Spinal cord (tissue), 9 donors: ENCODE measurements at regions not wholly inside any gene's neighbourhood (a gene's known extent, or its start where the extent isn't known, plus 50 kb on each side); places are given as distances from the start of the nearest gene placed in this dataset.

Experiments
- DNase-seq, 6 donors: peaks; one replicate each; pipeline versions ENCODE4 v3.0.0 to v3.0.0-alpha.2; 2013 to 2015; ENCODE audit warnings: low spot score in 6 of 6, low read depth in 4 of 6
- H3K27ac ChIP-seq: one replicate; pipeline ENCODE4 v1.5.1; 2013; ENCODE audit warnings: low read depth, low read length, control low read depth
- H3K27me3 ChIP-seq: one replicate; pipeline ENCODE4 v1.6.1; 2013; ENCODE audit warnings: low read length; ENCODE audit not compliant: control insufficient read depth, insufficient read depth
- H3K36me3 ChIP-seq: one replicate; pipeline ENCODE4 v1.6.1; 2013; ENCODE audit warnings: low read length; ENCODE audit not compliant: control insufficient read depth, insufficient read depth
- H3K4me1 ChIP-seq: one replicate; pipeline ENCODE4 v1.6.1; 2013; ENCODE audit warnings: low read length; ENCODE audit not compliant: control insufficient read depth, insufficient read depth
- H3K4me3 ChIP-seq: one replicate; pipeline ENCODE4 v1.5.1; 2013; ENCODE audit warnings: low read depth, low read length, control low read depth
- H3K9me3 ChIP-seq: one replicate; pipeline ENCODE4 v1.6.1; 2013; ENCODE audit warnings: low read length; ENCODE audit not compliant: control insufficient read depth, insufficient read depth
- WGBS: methylation state at CpG from one replicate; pipeline ENCODE4 v1.1.5; 2013; ENCODE audit warnings: missing lambda C conversion rate; ENCODE audit not compliant: insufficient coverage; 5-methylcytosine and 5-hydroxymethylcytosine counted together
- donor health status: healthy.

DNA sequence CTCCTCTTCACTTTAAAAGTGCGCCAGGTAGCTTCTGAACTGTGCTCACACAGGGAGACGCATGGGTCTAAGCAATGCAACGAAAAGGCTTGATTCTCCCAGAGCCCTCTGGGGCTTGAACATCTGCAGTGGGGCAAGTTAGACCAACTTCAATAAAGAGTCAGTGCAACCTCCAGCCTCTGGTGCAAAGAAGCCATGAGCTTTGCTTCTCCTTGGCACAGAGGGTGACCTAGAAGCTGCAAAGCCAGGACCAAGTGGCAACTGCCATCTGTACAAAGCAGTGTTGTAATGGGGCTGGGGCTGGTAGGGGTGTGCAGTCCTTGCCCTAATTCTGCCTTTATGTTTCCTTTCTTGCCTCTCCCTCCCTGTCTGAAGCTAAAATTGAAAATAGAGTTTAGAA is 219.0 kb upstream of the CD96 start:
- Histone ChIP-seq H3K27me3 (no peaks in the 10 kb centered on the region), H3K4me3 (no peak overlapping the region), H3K4me1 (no peaks in the 10 kb centered on the region), H3K27ac (no peak overlapping the region), H3K36me3 (no peaks in the 10 kb centered on the region), H3K9me3 (no peaks in the 10 kb centered on the region)
- 81% methylated on average over 3 of the region's 3 CpGs for WGBS
- DNase-seq = no peak

DNA sequence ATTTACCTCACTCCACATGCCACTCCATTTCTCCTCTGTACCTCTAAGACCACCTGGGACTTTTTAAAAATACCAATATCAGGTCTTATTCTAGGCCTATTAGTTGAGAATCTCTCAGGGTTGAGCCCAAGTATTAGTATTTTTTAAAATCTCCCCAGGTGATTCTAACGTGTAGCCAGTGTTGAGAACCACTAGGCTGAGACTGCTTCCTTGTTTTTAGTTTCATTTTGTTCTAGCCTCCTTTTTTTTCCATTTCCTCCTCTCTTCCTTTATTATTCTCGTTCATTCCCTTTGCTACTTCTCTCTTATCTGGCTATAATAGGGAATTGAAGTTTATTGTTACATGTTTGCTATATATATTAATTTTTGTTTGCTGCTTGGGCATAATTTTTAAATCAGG is 217.8 kb upstream of the CD96 start:
- Histone ChIP-seq H3K9me3 (no peaks in the 10 kb centered on the region), H3K4me1 (no peaks in the 10 kb centered on the region), H3K36me3 (no peaks in the 10 kb centered on the region), H3K4me3 (no peak overlapping the region), H3K27me3 (no peaks in the 10 kb centered on the region), H3K27ac (no peak overlapping the region)
- WGBS = no CpG with 5 or more reads among the region's 2 CpGs
- DNase-seq = no peak

DNA sequence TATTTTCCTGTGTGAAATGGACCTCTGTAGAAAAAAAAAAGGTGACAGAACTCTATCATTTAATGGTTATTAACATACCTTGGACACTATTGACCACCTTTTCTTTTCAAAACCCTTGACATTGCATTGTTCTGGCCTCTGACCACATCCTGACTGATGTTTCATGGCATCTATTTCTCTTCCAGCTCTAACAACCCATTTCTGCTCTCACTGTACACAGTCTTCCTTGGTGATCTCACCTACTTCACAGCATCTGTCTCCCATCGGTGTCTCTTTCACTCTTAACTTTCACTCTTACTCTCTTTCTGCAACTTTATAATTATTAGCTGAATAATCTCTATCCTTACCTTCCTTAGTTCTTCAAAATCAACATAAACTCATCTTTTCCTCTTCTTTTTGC is 217.4 kb upstream of the CD96 start:
- H3K4me1 ChIP-seq = no peaks in the 10 kb centered on the region
- 100% methylated on average over 1 of the region's 1 CpG for WGBS
- no peak overlapping the region for H3K27ac ChIP-seq
- no peaks in the 10 kb centered on the region for H3K36me3 ChIP-seq
- H3K9me3 ChIP-seq = no peaks in the 10 kb centered on the region
- H3K4me3 ChIP-seq = no peak overlapping the region
- DNase-seq = no peak
- H3K27me3 ChIP-seq = no peaks in the 10 kb centered on the region

DNA sequence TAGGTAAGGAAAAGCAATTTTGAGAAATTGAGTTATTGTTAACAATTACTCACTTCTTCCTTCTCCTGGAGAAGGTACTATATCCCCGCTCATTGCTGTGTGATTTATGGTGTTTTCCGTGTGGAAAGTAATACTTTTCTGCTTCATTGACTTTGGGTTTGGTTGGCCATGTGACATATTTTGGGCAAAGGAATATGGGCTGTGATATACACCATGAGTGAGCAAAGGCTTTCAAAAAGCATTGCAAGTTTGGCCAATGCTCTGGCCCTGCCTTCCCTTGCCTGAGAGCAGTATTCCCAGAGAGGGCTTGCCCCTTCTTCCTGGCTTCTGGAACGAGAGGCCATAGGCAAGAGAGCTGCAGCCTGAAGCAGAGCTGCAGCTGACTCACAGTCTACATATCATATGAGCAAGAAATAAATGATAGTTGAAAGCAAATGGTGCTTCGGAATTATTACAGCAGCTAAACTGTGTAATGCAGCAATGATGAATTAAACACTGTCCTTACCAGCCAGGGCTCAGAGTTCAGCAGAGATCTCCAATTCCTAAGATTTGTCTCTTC is 216.8 kb upstream of the CD96 start:
- Histone ChIP-seq H3K27me3 (no peaks in the 10 kb centered on the region), H3K9me3 (no peaks in the 10 kb centered on the region), H3K27ac (no peak overlapping the region), H3K36me3 (no peaks in the 10 kb centered on the region), H3K4me1 (no peaks in the 10 kb centered on the region), H3K4me3 (no peak overlapping the region)
- 60% methylated on average over 2 of the region's 4 CpGs for WGBS
- DNase-seq = peak in 1 of 6 donors; percentile 7

DNA sequence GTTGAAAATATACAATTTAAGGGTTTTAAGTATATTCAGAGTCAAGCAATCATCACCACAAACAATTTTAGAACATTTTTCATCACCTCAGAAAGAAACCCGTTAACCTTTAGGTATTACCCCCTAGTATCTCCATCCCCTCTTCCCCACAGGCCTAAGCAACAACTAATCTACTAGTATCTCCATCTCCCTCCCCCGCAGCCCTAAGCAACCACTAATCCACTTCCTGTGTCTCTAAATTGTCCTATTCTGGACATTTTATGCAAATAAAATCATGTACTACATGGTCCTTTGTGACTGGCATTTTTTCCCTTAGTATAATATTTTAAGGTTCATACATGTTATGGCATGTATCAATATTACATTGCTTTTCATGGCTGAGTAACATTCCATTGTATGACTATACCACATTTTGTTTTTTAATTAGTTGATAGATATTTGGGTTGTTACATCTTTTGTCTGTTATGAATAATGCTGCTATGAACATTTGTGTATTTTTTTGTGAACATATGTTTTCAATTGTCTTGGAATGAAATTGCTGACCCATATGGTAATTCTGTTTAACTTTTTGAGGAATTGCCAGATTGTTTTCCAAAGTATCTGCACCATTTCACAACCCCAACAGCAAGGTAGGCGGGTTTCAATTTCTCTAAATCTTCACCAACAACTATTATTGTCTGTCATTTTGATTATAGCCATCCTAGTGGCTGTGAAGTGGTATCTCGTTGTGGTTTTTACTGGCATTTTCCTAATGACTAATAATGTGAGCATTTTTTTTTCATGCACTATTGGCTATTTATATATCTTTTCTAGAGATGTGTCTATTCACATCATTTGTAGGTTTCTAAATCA is 215.6 kb upstream of the CD96 start:
- no peaks in the 10 kb centered on the region for H3K36me3 ChIP-seq
- no peak for DNase-seq
- no peak overlapping the region for H3K27ac ChIP-seq
- no peak overlapping the region for H3K4me3 ChIP-seq
- 83% methylated on average over 1 of the region's 4 CpGs for WGBS
- H3K4me1 ChIP-seq = no peaks in the 10 kb centered on the region
- H3K27me3 ChIP-seq = no peaks in the 10 kb centered on the region
- H3K9me3 ChIP-seq = no peaks in the 10 kb centered on the region

DNA sequence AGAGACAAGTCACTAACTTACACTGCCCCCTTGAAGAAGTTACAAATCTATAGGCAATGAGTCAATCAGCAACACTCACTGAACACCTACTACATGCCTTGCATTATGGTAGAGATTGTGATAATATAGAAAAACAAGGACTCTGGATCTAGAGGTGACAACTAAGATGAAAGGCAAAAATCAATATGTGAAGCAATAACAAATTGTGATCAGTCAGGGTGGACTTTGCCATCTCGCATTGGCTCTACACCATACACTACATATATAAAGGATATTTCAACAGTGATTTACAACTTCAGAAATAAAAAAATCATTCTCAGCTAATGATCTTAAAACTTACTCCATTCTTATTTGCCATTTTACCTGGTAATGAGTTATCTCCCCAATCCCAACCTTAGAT is 210.7 kb upstream of the CD96 start:
- no peaks in the 10 kb centered on the region for H3K9me3 ChIP-seq
- WGBS = 100% methylated on average over 1 of the region's 1 CpG
- no peaks in the 10 kb centered on the region for H3K4me1 ChIP-seq
- DNase-seq = no peak
- H3K27me3 ChIP-seq = no peaks in the 10 kb centered on the region
- H3K36me3 ChIP-seq = no peaks in the 10 kb centered on the region
- no peak overlapping the region for H3K27ac ChIP-seq
- no peak overlapping the region for H3K4me3 ChIP-seq

DNA sequence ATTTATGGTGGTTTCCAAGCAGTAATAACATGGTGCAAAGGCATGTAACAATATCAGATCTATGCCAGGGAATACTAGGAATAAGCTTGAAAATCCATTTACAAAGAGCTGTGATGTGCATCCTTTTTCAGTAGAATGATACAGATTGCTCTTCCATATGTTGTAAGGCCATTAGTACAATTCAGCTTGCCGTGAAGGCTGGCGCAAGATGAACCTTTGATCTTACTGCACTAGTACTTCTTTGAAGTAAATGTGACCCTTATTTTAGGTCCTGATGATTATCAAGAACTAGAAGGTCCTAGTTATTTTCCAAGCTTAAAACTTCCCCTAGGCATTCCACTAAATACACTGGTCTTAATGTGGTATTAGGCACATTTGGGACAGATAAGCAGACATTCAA is 210.1 kb upstream of the CD96 start:
- no peak overlapping the region for H3K27ac ChIP-seq
- no peaks in the 10 kb centered on the region for H3K27me3 ChIP-seq
- H3K9me3 ChIP-seq = no peaks in the 10 kb centered on the region
- H3K36me3 ChIP-seq = no peaks in the 10 kb centered on the region
- DNase-seq = no peak
- no CpG with 5 or more reads among the region's 2 CpGs for WGBS
- no peaks in the 10 kb centered on the region for H3K4me1 ChIP-seq
- H3K4me3 ChIP-seq = no peak overlapping the region

DNA sequence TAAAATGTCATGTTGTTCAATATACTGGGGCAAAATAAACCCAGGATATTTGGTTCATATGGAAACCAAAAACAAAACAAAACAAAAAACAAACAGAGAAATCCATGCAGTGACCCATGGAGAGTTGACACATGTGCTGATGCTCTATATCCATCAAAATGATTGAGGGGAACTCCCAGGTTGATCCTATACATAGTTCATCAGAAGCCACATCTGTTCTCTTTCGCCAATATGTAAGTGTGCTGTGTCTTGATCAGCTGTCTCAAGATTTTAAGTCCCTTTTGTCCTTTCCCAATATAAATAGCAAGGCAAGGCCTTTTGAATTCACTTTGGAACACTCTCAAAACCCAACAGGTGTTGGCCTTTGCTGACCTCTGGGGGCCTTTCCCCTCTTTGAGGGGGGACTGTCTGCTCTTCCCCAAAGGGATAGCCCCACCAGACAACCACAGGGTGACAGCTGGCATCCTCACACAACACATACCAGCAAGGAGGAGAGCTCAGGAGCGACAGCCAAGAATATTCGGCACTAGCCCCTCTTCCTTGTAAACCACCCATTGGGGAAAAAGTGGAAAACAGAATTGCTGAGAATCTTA is 209.4 kb upstream of the CD96 start:
- no CpG with 5 or more reads among the region's 3 CpGs for WGBS
- H3K27ac ChIP-seq = no peak overlapping the region

DNA sequence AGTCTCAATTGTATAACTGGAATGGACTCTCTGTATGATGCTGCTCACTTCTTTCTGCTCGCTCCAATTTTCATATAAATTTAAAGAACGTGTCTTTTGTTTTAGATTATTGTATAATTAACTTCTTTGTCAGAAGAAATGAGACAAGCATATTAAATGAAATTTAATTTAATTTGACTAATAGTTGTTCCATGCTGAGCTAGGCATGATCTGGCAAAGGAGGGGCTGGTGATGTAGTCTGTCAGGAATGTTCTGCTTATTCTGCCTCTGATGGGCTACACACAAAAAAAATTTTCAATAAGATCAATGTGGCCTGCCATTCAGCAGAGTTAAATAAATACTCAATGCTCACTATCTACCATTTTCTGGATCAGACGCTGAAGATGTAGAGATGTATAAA is 208.4 kb upstream of the CD96 start:
- no peaks in the 10 kb centered on the region for H3K36me3 ChIP-seq
- no CpG with 5 or more reads among the region's 3 CpGs for WGBS
- H3K4me3 ChIP-seq = no peak overlapping the region
- no peaks in the 10 kb centered on the region for H3K9me3 ChIP-seq
- no peak for DNase-seq
- no peaks in the 10 kb centered on the region for H3K27me3 ChIP-seq
- H3K4me1 ChIP-seq = no peaks in the 10 kb centered on the region
- H3K27ac ChIP-seq = no peak overlapping the region

More for the DNA sequence above, 209.4 kb upstream of the CD96 start:
- Histone ChIP-seq H3K4me3 (no peak overlapping the region), H3K27me3 (no peaks in the 10 kb centered on the region), H3K9me3 (no peaks in the 10 kb centered on the region), H3K4me1 (no peaks in the 10 kb centered on the region), H3K36me3 (no peaks in the 10 kb centered on the region)
- DNase-seq = no peak
